DOHH2 (cell line): ENCODE measurements at regions not wholly inside any gene's neighbourhood (a gene's known extent, or its start where the extent isn't known, plus 50 kb on each side); places are given as distances from the start of the nearest gene placed in this dataset.

Source experiments
- H3F3A ChIP-seq: fragments of 200-600 bp; sonication (generic), shearing (Covaris generic); 2 replicates; pipeline ENCODE4 v1.6.0; 2016; ENCODE audit warnings: antibody characterized with exemption, mild to moderate bottlenecking; ENCODE audit not compliant: control insufficient read depth, insufficient read depth
- H3K27ac ChIP-seq: fragments of 200-600 bp; sonication (generic); 2 replicates; pipeline ENCODE4 v1.5.1; 2014; ENCODE audit warnings: low read depth, mild to moderate bottlenecking, low read length, moderate library complexity
- H3K27me3 ChIP-seq: fragments of 200-600 bp; sonication (generic); 2 replicates; pipeline ENCODE4 v1.6.1; 2014; ENCODE audit warnings: mild to moderate bottlenecking, low read length, mixed read lengths; ENCODE audit not compliant: control insufficient read depth
- H3K36me3 ChIP-seq: fragments of 200-600 bp; sonication (generic); 2 replicates; pipeline ENCODE4 v1.6.1; 2014; ENCODE audit warnings: mild to moderate bottlenecking, low read length, moderate library complexity, mixed read lengths; ENCODE audit not compliant: control insufficient read depth
- H3K4me1 ChIP-seq: fragments of 200-600 bp; sonication (generic); 2 replicates; pipeline ENCODE4 v1.6.1; 2014; ENCODE audit warnings: mild to moderate bottlenecking, low read length, mixed read lengths; ENCODE audit not compliant: control insufficient read depth
- H3K4me2 ChIP-seq: fragments of 200-600 bp; sonication (generic); 2 replicates; pipeline ENCODE4 v1.6.0; 2014; ENCODE audit warnings: mild to moderate bottlenecking, low read length, moderate library complexity
- H3K4me3 ChIP-seq: fragments of 200-600 bp; sonication (generic); 2 replicates; pipeline ENCODE4 v1.5.1; 2014; ENCODE audit warnings: mild to moderate bottlenecking, low read length, mixed read lengths
- H3K79me2 ChIP-seq: fragments of 200-600 bp; sonication (generic); 2 replicates; pipeline ENCODE4 v1.6.1; 2014; ENCODE audit warnings: mild to moderate bottlenecking, low read length, mixed read lengths; ENCODE audit not compliant: control insufficient read depth
- H3K9me2 ChIP-seq: fragments of 200-600 bp; sonication (generic); replicated peaks from 2 replicates; pipeline ENCODE4 v1.6.1; 2014; ENCODE audit warnings: mild to moderate bottlenecking, low read length, mixed read lengths; ENCODE audit not compliant: control insufficient read depth
- H3K9me3 ChIP-seq: fragments of 200-600 bp; sonication (generic); 2 replicates; pipeline ENCODE4 v1.6.1; 2014; ENCODE audit warnings: antibody characterized with exemption, low read length, mixed read lengths; ENCODE audit not compliant: control insufficient read depth, insufficient read depth
- H4K20me1 ChIP-seq: fragments of 200-600 bp; sonication (generic); 2 replicates; pipeline ENCODE4 v1.6.0; 2014; ENCODE audit warnings: low read depth, mild to moderate bottlenecking, antibody characterized with exemption, low read length, moderate library complexity; ENCODE audit not compliant: control insufficient read depth, insufficient read depth
- EZH2phosphoT487 ChIP-seq: fragments of 200-600 bp; sonication (generic); IDR thresholded peaks from 2 replicates; pipeline ENCODE4 v1.6.1; 2017; ENCODE audit warnings: borderline replicate concordance, mild to moderate bottlenecking, antibody characterized with exemption, low read length, moderate library complexity, mixed read lengths
- TF ChIP-seq, protein P1 (sequence below): fragments of 200-600 bp; sonication (generic); IDR thresholded peaks from one replicate; pipeline ENCODE4 v1.5.1; 2014; ENCODE audit warnings: antibody characterized with exemption, mild to moderate bottlenecking, low read depth, low read length; ENCODE audit not compliant: poor library complexity, severe bottlenecking

DNA sequence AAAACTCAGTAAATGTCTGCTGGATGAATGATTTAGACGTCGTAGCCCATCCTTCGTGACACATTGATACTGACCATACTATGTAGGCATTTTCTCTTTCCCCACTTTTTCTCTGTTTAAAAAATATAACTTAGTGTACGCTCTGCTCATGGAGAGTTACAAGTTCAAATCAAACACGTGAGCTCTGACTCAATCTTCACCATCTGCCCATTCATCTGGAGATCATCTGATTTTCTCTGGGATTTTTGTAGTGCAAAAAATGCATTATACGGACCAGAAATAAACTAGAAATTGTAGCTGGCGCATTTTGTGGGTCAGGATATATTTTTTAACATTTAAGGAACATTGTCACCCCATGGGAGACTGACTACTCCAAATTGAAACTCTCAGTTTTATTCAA is 124.7 kb upstream of the FAM9B start:
- Histone ChIP-seq H3K4me3 (no peak overlapping the region), H3K9me2 (no peaks in the 10 kb centered on the region), H3K27me3 (no peaks in the 10 kb centered on the region), H3K9me3 (no peaks in the 10 kb centered on the region), H4K20me1 (no peaks in the 10 kb centered on the region), H3K36me3 (no peaks in the 10 kb centered on the region), H3K4me2 (no peak overlapping the region), H3K4me1 (peaks cover 6% of the 10 kb centered on the region), H3F3A (no peaks in the 10 kb centered on the region), H3K79me2 (no peaks in the 10 kb centered on the region), H3K27ac (no peak overlapping the region)
- TF ChIP-seq, protein P1, sequence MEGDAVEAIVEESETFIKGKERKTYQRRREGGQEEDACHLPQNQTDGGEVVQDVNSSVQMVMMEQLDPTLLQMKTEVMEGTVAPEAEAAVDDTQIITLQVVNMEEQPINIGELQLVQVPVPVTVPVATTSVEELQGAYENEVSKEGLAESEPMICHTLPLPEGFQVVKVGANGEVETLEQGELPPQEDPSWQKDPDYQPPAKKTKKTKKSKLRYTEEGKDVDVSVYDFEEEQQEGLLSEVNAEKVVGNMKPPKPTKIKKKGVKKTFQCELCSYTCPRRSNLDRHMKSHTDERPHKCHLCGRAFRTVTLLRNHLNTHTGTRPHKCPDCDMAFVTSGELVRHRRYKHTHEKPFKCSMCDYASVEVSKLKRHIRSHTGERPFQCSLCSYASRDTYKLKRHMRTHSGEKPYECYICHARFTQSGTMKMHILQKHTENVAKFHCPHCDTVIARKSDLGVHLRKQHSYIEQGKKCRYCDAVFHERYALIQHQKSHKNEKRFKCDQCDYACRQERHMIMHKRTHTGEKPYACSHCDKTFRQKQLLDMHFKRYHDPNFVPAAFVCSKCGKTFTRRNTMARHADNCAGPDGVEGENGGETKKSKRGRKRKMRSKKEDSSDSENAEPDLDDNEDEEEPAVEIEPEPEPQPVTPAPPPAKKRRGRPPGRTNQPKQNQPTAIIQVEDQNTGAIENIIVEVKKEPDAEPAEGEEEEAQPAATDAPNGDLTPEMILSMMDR = no peak
- TF ChIP-seq EZH2phosphoT487 = no peak

DNA sequence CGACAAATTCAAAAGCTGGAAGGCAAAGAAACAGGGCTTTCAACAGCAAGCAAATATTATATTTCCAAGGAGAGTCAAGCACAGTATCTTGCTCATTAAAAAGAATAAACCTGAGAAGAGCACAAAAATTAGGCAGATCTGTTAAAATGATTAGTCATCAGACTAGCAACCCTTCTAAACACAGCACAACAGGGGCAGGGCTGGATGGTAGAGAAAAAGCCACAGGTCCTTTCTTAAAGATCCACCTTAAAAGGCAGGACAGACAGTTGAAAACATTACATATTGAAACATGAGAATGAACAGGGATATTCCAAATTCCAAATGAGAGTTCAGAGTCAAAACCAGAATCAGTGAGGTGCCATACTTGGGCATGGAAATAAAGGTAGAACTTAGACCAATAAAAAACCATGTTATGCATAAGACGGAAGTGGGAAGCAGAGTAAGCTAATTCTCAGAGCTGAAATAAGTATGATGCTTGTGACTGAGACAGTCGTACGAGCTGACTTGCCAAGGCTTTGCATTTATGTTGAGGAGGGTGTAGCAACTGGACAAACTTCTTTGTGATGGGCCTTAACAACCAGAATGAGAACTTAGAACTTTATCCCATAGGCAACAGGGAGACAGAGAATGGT is 126.9 kb upstream of the FAM9B start:
- TF ChIP-seq, protein P1 = no peak
- TF ChIP-seq EZH2phosphoT487 = no peak
- Histone ChIP-seq H3K27ac (no peak overlapping the region), H3K9me2 (no peaks in the 10 kb centered on the region), H3F3A (no peaks in the 10 kb centered on the region), H3K4me1 (peaks cover 28% of the 10 kb centered on the region), H3K36me3 (no peaks in the 10 kb centered on the region), H3K4me2 (no peak overlapping the region), H3K79me2 (no peaks in the 10 kb centered on the region), H4K20me1 (no peaks in the 10 kb centered on the region), H3K9me3 (no peaks in the 10 kb centered on the region), H3K27me3 (no peaks in the 10 kb centered on the region), H3K4me3 (no peak overlapping the region)

DNA sequence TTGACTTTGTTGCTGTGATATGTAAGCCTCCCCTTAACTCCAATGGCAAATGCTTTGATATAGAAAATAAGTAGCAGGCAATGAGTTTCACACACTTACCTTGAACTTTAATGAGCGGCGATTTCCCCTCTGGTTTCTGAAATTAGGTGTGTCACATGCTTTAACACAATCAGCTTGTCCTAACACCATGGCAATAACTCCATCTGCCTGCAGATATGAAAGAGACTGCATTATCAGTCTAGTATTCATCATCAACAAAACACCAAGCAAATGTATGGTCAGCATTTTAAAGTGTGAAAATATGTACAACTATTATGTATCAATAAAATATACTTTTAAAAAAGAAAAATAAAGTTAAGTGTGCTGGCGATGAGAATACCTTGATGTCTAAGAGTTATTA is 128.8 kb upstream of the FAM9B start:
- Histone ChIP-seq H3F3A (no peaks in the 10 kb centered on the region), H4K20me1 (no peaks in the 10 kb centered on the region), H3K4me3 (no peak overlapping the region), H3K79me2 (no peaks in the 10 kb centered on the region), H3K27me3 (no peaks in the 10 kb centered on the region), H3K27ac (no peak overlapping the region), H3K9me2 (no peaks in the 10 kb centered on the region), H3K9me3 (peaks cover 4% of the 10 kb centered on the region; the same call in 1 of the 2 replicates), H3K4me2 (no peak overlapping the region), H3K4me1 (peaks cover 40% of the 10 kb centered on the region), H3K36me3 (no peaks in the 10 kb centered on the region)
- TF ChIP-seq, protein P1 = no peak
- TF ChIP-seq EZH2phosphoT487 = no peak
